Mucosa of gallbladder (tissue), 1 donor: ENCODE measurements at regions not wholly inside any gene's neighbourhood (a gene's known extent, or its start where the extent isn't known, plus 50 kb on each side); places are given as distances from the start of the nearest gene placed in this dataset.
"Not testable (repeated sequence)": the region's sequence is repeated elsewhere in the genome, so short reads cannot be mapped to it uniquely, and the experiment has no call there.

ENCODE experiments used
- DNase-seq: peaks from one replicate; pipeline ENCODE4 v3.0.0-alpha.2; 2020; ENCODE audit warnings: low spot score
- donor health status: DM: no; HTN: no; CAD: no.

DNA sequence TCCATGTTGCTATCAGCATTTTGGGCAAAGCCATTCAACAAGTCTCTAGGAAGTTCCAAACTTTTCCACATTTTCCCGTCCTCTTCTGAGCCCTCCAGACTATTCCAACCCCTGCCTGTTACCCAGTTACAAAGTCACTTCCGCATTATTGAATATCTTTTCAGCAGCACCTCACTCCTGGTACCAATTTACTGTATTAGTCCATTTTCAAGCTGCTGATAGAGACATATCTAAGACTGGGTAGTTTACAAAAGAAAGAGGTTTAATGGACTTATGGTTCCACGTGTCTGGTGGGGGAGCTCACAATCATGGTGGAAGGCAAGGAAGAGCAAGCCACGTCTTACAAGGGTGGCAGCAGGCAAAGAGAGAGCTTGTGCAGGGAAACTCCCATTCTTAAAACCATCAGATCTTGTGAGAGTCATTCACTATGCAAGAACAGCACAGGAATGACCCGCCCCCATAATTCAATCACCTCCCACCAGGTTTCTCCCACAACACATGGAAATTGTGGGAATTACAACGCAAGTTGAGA, 435.6 kb upstream of the GRM7 start:
- DNase-seq = no peak

GRCh38 chr3:6428276-6428675, 432.6 kb upstream of the GRM7 start:
- DNase-seq = not testable (repeated sequence)

- DNase-seq = no peak
These were observed 425.0 kb upstream of the GRM7 start for GRCh38 chr3:6435951-6436350.

- no peak for DNase-seq
These were observed 423.3 kb upstream of the GRM7 start for GRCh38 chr3:6437631-6438030.

GRCh38 chr3:6438031-6438430, 422.9 kb upstream of the GRM7 start:
- no peak for DNase-seq

- no peak for DNase-seq
These were observed 421.7 kb upstream of the GRM7 start for GRCh38 chr3:6439226-6439625.

- no peak for DNase-seq
These were observed 421.1 kb upstream of the GRM7 start for GRCh38 chr3:6439824-6440223.

- no peak for DNase-seq
These were observed 415.8 kb upstream of the GRM7 start for GRCh38 chr3:6444888-6445658.

DNA sequence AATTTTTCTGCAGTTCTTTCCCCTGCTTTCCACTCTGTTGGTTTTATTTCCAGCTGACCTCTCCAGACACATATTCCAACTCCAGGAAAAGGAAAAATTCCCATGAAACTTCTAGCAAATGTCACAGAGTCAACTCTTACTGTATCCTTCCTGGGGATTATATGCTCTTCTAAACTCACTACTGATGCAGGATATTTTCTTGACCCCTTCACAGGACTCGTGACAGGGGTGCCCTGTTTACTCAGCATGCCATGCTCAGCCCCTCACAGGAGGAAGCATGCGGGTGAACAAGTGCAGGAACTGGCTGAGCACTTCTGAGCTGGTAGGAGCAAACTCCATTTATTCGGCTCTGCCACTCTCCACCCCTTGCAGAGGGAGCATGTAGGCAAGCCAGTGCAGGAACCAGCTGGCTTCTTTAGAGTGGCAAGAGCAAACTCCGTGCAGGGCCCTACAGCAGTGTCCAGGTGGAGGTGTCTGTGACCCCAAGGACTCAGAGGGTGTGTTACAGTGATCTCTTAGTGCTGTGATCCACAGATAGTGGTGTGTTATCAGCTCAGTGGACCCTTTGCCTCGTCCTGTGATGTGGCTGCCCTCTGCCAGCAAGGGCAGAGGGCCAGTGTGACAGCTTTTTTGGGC, 413.6 kb upstream of the GRM7 start:
- DNase-seq = no peak

DNA sequence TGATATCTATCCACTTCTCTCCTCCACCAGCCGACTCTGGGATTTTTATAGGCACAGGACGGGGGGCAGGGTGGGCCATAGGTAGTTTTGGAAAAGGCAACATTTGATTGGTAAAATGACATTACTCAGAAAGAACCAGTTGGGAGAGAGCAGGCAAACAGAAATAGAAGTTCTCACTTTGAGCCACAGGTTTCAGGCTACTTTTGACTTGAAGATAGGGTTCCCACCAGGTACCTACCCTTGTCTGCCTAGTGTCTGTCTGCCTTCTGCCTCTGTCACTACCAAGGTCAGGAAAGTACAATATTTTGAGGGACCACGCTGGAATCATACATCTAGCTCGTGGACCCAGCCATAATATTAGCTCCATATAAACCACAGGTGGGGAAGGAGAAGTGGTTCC, 412.9 kb upstream of the GRM7 start:
- DNase-seq = no peak

- DNase-seq = no peak
These were observed 411.8 kb upstream of the GRM7 start for GRCh38 chr3:6449099-6449498.

DNA sequence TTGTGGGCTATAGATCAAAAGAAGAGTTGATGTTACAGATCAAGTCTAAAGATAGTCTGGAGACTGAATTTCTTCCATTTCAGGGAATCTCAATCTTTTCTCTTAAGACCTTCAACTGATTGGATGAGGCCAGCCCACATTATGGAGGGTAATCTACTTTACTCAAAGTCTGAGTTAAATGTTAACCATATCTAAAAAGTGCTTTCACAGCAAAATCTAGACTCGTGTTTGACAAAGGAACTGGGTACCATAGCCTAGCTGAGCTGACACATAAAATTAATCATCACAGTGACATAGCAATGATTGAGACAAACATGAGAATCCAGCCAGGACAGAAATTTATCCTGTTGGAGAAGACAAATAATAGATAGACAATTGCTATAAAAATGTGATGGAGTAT, 407.9 kb upstream of the GRM7 start:
- DNase-seq = no peak

GRCh38 chr3:6455031-6455430, 405.9 kb upstream of the GRM7 start:
- no peak for DNase-seq

DNA sequence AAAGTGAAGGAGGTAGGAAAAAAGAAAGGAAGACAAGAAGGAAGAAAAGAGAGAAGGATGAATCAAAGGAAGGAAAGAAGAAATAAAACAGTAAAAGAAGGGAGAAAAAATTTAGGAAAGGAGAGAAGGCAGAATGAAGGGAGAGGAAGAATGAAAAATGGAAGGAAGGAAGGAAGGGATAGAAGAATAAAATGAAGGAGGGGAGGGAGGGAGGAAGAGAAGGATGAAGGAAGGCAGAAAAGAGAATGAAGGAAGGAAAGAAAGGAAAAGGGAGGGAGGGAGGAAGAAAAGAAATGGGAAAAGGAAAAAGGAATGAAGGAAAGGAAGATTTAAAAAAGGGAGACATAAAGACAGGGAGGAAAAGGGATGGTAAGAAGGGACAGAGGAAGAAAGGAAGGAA, 393.7 kb upstream of the GRM7 start:
- no peak for DNase-seq

GRCh38 chr3:6468589-6468988, 392.3 kb upstream of the GRM7 start:
- DNase-seq = no peak

GRCh38 chr3:6471744-6472143, 389.2 kb upstream of the GRM7 start:
- no peak for DNase-seq

GRCh38 chr3:6490487-6491327, 370.2 kb upstream of the GRM7 start:
- not testable (repeated sequence) for DNase-seq

DNA sequence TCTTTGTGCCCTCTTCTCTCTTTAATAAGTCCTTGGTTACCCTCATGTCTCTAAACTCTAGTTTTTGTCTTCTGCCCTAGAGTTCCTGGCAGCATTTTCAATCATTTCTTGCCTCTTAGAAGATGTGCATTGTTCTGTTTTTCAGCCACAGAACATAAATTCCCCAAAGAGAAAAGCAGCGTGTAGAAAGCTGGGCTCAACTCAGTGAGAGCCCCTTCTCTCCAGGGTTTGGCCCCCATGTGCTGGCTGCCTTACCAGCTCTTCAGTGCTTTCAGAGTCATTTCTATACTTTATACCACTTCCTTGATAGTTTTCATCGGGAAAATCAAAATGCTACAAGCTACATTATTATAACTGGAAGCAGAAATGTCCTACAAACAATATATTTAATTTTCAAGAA, 369.1 kb upstream of the GRM7 start:
- no peak for DNase-seq

GRCh38 chr3:6492306-6492705, 368.6 kb upstream of the GRM7 start:
- no peak for DNase-seq

GRCh38 chr3:6498944-6499343, 362.0 kb upstream of the GRM7 start:
- DNase-seq = not testable (repeated sequence)

DNA sequence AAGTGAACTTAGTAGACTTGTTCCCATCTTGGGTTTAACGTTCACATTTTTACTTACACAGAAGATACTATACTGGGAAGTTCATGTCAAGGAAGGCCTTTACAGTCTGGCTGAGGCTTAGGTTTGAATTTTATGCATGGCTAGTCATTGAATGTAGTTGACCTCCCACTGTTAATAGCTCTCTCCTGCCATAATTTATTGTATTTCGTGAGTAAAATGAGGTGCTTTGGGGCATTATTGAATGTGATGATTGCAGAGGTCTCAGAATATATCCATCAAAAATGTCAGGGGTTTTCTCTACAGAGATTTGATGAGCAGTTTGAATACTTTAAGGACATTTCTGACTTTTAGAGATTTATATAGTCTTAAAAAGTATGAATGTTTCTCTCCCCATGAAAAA, 356.6 kb upstream of the GRM7 start:
- DNase-seq = no peak

- no peak for DNase-seq
These were observed 356.1 kb upstream of the GRM7 start for GRCh38 chr3:6504834-6505233.

GRCh38 chr3:6508410-6508759, 352.5 kb upstream of the GRM7 start:
- DNase-seq = no peak
